ENCODE measurements at regions not wholly inside any gene's neighbourhood (a gene's known extent, or its start where the extent isn't known, plus 50 kb on each side); places are given as distances from the start of the nearest gene placed in this dataset.

- no peak overlapping the region for H3K4me3 ChIP-seq (ENCODE audit: low read depth, low read length)
- DNase-seq (ENCODE audit: low read depth), result no peak
- no peak for TF ChIP-seq CTCF (IDR thresholded peaks at IDR 0.05; ENCODE audit: insufficient read depth, low read depth, low read length, missing control alignments)
Observed at GRCh38 chr7:25037325-25037724, 57.3 kb upstream of the OSBPL3 start.

- no peak overlapping the region for H3K4me3 ChIP-seq (ENCODE audit: low read depth, low read length)
- DNase-seq (ENCODE audit: low read depth), result no peak
- no peak for TF ChIP-seq CTCF (IDR thresholded peaks at IDR 0.05; ENCODE audit: insufficient read depth, low read depth, low read length, missing control alignments)
Observed at GRCh38 chr7:25035274-25035673, 55.3 kb upstream of the OSBPL3 start.

- TF ChIP-seq CTCF (IDR thresholded peaks at IDR 0.05; ENCODE audit: insufficient read depth, low read depth, low read length, missing control alignments), result no peak
- no peak for DNase-seq (ENCODE audit: low read depth)
- no peak overlapping the region for H3K4me3 ChIP-seq (ENCODE audit: low read depth, low read length)
Observed at GRCh38 chr7:25034136-25034535, 54.2 kb upstream of the OSBPL3 start.

- no peak for TF ChIP-seq CTCF (IDR thresholded peaks at IDR 0.05; ENCODE audit: insufficient read depth, low read depth, low read length, missing control alignments)
- no peak for DNase-seq (ENCODE audit: low read depth)
- H3K4me3 ChIP-seq (ENCODE audit: low read depth, low read length), result no peak overlapping the region
Observed at GRCh38 chr7:25032774-25033743, 53.1 kb upstream of the OSBPL3 start.

- no peak for TF ChIP-seq CTCF (IDR thresholded peaks at IDR 0.05; ENCODE audit: insufficient read depth, low read depth, low read length, missing control alignments)
- no peak overlapping the region for H3K4me3 ChIP-seq (ENCODE audit: low read depth, low read length)
- peak; percentile 43 for DNase-seq (ENCODE audit: low read depth)
Observed at GRCh38 chr7:25031432-25031831, 51.5 kb upstream of the OSBPL3 start.

- H3K4me3 ChIP-seq (ENCODE audit: low read depth, low read length), result no peak overlapping the region
- peak; percentile 92 for DNase-seq (ENCODE audit: low read depth)
- no peak for TF ChIP-seq CTCF (IDR thresholded peaks at IDR 0.05; ENCODE audit: insufficient read depth, low read depth, low read length, missing control alignments)
Observed at GRCh38 chr7:25031007-25031406, 51.0 kb upstream of the OSBPL3 start.

All from GM12865 (cell line).